ENCODE measurements at regions not wholly inside any gene's neighbourhood (a gene's known extent, or its start where the extent isn't known, plus 50 kb on each side); places are given as distances from the start of the nearest gene placed in this dataset.

GRCh38 chr2:223523551-223524001 lies 78.6 kb downstream of the SCG2 start:
- DNase-seq = no peak
- ATAC-seq = no peak

GRCh38 chr2:223524066-223524465 lies 78.1 kb downstream of the SCG2 start:
- DNase-seq (no peak), ATAC-seq (no peak)

DNA sequence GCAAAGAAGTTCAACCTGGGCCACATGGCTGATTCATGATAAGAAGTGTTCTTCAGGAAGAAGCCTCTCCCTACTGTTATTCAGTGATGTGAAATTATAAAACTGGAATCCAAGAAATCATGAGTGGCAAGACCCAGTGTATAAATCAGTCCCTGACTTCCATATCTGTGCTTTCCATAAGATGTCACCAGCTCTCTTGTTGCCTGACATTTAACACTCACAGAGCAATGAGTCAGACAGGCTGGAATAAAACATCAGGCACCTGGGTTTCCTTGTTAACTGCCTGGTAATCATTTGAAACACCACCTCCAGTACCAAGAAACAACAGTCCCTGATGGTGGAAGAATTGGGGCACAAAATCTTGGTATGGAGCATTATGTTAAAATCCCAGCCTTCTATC lies 76.1 kb downstream of the SCG2 start:
- ATAC-seq = no peak
- no peak for DNase-seq

DNA sequence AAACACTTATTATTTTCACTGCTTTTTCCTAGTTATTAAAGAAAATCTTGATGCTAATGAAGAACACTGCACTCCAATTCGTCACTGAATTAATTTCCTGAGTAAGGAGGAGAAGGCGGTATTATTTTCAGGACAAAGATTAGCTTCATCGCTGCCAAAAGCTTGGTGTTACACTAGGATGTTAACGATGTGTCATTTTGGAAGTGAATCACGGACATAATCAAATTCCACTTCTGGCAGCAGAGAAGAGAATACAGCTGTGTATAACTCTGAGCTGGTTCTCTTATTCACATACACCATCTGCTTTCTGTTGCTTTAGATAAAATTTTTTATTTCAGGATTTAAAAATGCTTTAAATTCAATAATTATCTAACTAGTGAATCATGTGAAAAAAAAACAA lies 74.1 kb downstream of the SCG2 start:
- DNase-seq (no peak), ATAC-seq (no peak)

- DNase-seq = no peak
- ATAC-seq = no peak
These were observed 72.5 kb downstream of the SCG2 start for GRCh38 chr2:223529696-223530095.

DNA sequence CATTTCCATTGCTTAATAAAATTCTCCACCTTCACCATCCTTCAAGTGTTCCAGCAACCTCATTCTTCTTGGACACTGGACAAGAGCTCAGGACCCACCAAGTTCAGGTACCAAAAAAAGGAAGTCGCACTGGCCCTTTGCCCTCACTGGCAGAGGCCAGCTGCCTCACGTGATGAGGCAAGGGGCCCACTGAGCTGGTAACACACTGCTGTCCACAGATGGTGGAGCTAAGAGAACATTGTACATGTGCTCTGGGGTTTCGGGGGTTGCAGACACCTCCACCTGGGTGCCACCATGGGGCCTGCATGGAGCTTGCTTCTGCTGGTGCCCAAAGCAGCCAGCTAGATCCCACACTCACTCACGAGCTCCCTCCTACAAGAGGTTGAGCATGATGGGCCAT lies 71.3 kb downstream of the SCG2 start:
- no peak for DNase-seq
- no peak for ATAC-seq

DNA sequence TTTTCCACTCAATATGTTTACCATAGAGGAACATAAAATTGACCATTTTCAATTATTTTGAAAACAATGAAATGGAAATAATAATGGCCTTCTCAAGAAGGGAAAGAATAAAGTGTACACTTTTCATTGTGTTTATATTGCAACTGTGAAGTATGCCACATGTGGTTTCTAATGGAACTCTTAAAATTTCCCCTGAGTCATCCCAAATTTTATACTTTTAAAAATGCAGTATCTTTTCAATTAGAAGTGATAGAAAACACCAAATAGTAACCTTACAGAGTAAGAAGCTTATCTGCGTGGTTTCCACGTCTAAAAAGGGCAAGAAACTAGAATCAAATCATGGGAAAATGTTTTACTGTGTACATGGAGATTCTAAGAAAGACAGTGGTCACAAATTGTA lies 70.0 kb downstream of the SCG2 start:
- no peak for ATAC-seq
- no peak for DNase-seq

DNA sequence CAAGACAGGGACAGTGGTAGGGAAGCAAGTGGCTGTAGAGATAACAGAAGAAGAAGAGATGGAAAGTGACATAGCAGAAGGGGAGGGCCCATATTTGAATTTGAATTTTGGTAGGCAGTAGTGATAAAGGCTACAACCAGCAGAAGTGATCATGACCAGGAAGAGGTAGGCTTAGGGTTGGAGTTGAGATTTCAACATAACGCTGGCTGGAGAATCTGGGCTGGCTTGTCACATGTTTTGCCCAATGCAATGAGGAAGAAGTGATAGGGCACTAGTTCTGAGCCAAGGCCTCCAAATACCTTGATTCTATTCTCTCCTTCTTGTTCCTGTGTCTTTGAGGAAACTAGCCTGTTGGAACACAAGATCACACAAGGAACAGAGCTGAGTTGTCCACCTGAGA lies 69.4 kb downstream of the SCG2 start:
- ATAC-seq = no peak
- DNase-seq = no peak

DNA sequence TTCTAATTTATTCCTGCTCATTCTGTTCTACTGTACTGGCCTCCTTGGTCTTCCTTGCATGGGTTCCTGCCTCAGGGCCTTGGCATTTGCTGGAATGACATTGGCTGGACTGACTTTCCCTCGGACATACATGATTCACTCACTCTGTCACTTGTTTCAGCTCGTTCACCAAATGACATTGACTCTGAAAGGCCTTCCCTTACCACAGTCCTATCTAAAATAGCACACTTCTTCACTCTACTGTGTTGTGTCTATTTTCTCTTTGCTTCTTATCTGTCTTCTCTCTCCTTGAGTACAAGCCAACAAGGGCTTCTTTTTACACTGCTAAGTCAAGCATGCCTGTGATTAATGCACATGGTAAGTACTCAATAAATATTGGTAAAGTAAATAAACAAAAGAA lies 65.6 kb downstream of the SCG2 start:
- ATAC-seq (no peak), DNase-seq (no peak)

DNA sequence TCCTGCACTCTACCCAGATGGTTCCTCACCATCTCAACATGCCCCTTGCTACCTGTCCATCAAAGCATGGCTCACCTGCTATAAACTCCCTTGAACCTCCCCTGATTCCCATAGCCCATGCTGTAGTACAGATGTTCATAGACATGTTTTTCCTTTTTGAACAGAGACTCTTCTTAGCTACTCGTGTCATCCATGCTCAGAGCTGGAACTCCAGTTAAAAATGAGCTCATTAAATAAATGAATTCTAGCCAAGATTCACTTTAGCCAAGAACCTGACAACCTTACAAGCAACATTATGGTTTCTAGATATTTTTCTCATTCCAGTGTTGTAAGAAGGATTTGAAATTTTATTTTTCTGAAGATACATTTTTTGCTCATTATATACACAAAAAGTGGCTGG lies 65.0 kb downstream of the SCG2 start:
- DNase-seq (no peak), ATAC-seq (no peak)

DNA sequence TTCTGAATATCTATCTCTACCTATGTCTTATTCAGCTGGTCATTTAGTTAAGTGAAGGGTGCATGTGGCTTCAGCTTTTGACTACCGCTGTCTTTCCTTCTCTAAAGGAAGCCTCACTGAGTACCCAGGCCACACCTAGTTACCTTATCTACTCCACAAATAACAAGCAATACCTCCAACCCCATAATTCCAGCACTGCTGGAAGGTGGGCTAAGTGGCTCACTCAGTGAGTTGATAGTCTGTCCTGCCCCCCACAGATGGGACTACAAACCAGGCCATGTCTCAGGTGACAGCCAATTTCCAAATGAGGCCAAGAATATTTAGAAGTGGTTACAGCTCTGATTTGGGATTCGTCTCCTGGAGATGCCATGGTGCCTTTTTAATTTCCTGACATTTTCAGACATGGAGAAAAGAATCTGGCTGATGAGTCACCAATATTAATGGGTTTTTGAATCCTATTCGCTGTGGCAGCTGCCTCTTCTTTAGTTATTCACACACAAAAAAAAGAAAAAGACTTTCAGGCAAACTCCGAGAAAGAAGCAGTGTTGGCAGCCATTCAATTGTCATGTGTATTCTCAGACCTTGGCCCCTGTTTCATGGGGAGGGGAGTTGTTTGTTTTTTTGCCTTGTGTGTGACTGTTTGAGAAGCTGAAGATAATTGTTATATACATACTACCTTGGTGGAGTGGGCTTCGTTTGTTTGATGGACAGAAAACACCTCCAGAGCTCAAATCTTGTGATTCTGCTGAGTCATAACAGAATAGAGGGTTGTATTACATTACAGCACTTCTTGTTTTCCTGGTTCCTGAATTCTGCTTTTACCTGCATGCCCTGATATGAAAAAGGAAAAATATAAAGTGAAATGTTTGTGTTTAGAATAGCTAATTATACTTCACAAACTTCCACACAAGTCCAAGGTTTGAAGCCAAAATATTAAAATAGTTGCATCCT lies 64.2 kb downstream of the SCG2 start:
- no peak for ATAC-seq
- DNase-seq = no peak

GRCh38 chr2:223538920-223539440 lies 63.2 kb downstream of the SCG2 start:
- ATAC-seq (no peak), DNase-seq (no peak)

GRCh38 chr2:223541546-223541945 lies 60.6 kb downstream of the SCG2 start:
- ATAC-seq (no peak), DNase-seq (no peak)

DNA sequence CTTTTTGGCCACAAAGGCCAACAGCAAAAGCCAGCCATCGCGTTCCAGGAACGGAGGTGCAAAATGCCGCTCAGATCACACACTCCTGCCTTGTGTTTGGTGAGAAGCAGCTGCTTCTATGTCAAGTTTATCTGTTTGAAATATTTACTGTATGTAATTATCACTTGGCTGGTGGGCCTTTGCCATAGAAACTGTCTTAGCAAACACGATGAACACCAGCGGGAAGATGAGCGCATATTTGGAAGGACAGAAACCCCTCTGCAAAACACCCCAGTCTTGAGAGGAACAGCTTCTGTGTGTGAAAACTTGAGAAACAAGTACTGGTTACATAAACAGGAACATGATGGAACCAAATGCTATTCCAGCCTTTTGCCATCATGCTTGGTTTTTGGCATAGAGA lies 59.7 kb downstream of the SCG2 start:
- ATAC-seq (no peak), DNase-seq (no peak)

DNA sequence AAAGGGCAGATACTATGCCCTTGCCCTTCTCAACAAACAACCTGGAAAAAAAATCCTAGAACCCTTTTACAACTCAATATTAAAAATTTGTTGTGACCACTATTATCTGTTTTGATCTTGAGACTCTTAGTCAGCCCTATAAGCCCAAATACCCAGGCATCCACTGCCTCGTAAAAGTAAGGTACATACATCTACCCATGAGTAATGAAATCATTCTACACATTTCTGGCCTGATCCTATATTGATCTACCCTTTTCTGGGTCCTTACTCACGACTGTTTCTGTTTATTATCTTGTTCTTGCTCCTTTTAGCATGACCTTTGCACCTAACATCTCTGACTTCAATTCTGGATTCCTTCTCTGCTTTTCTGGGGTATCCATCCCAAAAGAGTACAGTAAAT lies 56.8 kb downstream of the SCG2 start:
- DNase-seq = no peak
- ATAC-seq = no peak

GRCh38 chr2:223545830-223546229 lies 56.3 kb downstream of the SCG2 start:
- no peak for ATAC-seq
- DNase-seq = no peak

Data from stimulated activated naive CD8-positive, alpha-beta T cell treated with anti-CD3 and anti-CD28 coated beads, Interleukin-15, Interleukin-2, amounts not matched to agents 100 U/mL and 50 U/mL, for 24 hours (primary cell).